ENCODE measurements at regions not wholly inside any gene's neighbourhood (a gene's known extent, or its start where the extent isn't known, plus 50 kb on each side); places are given as distances from the start of the nearest gene placed in this dataset.

DNA sequence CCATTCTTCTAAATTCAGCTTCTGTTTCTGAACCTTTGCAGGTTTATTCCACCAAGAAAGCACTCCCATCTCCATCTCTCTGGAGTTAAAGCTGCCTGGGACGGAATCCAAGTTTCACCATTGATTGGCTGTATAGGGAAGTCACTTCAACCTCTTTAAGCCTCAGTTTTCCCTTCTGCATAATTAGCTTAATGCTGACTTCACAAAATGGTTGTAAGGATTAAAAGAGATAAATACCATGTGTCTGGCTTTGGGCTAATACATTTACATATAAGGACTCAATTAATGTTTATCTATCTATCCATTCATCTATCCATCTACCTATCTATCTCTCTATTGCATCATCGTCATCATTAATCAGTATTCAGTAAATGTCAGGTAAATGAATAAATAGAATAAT lies 629.6 kb upstream of the MGMT start:
- DNase-seq: no peak

DNA sequence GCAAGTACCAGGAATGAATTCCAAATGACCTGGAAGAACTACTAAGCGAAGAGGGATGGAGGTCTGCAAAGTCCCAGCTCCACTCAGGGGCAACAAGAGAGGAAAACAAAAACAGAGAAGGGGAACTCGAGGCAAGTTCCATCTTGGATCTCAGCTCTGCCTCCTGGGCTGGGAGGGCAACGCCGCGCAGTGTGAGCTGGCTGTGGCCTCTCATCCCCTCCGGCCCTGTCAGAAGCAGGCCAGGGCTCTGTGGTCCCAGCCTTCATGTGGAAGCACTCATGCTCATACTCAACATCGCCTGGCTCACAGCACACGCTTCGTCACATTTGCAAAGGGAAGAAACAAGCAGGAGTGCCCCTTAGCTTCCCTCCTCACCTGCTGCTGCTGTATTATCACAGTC lies 627.9 kb upstream of the MGMT start:
- no peak for DNase-seq

DNA sequence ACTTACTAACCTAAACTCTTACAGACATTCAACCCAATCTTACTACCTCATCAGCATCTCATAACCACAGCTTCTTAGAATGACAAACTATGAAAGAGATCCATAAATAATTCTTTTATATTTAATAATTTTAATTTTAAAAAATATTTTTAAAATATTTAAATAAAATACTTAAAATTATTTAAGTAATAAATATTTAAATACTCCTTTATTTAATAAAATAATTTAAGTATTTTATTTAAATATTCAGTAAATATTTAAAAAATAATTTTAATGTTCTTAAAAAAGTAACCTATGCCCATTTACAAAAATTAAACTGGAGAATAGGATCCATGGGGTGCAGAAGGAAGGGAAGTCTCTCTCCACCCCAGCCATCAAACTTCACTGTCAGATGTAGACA lies 627.3 kb upstream of the MGMT start:
- DNase-seq: no peak

DNA sequence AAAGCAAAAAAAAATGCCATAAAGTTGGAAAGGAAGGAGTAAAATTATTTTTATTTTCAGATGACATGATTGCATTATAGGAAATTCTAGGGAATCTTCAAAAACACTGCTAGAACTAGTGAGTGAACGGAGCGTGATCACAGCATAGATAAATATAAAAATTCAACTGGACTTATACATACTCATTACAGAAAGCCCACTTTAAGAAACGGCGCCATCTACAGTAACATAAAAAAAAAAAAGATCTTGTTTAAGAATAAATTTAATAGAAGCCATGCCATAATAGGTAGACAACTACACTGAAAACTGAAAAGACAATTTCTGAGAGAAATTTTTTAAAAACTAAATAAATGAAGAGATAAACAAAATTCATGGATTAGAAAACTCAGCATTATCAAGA lies 623.1 kb upstream of the MGMT start:
- no peak for DNase-seq

DNA sequence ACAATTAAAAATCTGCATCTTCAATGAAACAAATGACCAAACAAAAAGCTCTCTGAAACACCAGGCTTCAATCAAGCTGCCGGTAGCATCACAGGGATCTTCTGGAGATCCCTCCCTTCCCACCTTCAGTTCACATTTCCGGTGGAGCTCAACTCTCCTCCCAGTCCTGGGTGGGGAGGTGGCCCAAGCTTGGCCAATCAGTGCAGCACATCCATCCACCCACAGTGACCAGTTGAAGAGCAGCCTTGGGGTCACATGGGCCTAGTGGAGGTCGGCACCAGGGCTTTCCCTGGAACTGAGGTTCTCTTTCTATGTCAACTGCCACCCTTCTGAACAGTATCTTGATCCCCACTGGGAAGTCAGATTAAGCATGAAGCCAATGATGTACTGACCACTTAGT lies 620.1 kb upstream of the MGMT start:
- DNase-seq: no peak

DNA sequence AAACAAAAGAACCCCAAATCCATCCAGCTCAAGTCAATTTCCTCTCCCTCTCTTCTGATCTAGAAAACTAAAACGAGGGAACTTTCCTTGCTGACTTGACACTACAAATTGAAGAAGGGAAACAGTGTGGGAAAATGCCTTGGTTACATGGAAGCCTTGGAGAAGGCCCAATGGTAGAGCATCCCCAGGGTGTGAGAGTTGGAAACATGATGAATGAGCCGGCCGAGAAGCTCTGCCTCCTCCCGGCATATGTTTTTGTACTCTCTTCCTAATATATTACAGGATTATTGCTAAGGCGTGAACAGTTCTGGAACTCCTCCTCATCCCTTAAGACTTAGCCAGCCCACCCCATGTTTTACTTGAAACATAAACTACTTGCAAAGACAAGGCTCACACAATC lies 618.2 kb upstream of the MGMT start:
- no peak for DNase-seq

DNA sequence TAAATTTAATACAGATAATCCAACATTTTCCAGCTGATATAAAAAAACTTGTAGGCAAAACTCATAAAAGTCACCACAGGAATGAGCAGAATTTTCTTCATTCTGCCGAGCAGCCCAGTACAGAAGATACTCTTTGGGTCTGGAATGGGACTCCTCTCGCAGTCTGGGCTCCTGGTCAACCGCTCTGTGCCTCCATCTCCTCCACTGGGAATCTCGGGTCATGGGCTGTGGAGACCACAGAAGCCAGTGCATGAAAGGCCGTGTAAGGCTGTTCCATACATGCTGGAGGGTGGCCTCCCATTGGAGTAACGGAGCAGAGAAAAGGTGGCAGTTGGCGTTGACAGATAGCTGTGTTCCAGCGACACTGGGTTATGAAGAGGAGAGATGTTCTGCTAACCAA lies 616.4 kb upstream of the MGMT start:
- DNase-seq: no peak

DNA sequence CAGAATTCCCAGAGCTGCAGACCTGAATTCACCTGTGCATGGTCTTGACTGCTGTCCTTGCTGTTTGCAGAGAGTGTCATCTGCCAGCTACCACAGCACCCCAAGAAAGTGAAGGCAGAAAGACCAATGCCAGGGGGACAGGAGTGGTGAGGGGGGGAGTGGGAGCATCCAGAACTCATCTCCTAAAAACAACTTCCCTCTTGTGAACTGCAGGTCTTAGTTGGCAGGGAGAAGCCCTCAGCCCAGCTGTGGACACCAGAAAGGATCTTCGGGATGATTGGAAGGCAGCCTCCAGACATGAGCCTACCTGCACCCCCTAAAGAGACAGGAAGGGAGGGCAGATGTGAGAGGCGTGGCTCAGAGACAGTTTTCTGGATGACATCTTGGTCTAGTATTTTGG lies 615.8 kb upstream of the MGMT start:
- DNase-seq: no peak

DNA sequence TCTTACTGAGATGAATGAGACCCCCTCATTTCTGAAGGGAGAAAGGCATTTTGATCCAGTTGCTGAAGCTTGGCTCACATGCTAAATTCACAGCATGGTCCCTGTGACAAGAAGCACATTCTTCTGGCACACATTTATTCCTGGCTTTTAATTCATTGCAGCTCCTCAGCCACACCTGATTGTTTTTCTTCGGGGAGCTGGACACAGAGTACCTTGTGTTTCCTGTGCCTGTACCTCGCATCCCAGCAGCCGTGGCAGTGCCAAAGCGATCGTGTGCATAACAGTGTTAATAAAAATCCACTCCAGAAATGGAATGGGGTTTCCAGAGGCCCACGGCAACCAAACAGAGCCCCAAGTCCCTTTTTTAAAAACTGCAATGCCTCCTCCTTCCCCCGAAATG lies 615.3 kb upstream of the MGMT start:
- no peak for DNase-seq

DNA sequence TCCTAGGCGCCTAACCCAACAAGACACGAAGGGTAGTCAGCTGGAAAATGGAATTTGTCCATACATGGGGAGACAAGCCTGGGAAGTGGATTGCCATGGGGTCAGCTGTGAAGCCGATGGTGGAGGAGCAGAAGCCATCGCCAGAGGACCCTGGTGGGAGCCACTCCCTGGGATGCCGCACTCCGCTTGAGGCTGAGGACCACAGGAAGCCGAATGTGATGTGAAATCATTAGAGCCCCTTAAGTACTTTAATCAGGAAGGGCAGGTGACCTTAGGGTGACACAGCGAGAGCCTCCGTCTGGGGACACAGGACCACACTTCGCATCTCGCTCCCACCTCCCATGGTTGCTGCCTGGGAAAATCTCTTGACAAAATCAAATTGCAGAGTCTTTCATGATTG lies 614.6 kb upstream of the MGMT start:
- no peak for DNase-seq

DNA sequence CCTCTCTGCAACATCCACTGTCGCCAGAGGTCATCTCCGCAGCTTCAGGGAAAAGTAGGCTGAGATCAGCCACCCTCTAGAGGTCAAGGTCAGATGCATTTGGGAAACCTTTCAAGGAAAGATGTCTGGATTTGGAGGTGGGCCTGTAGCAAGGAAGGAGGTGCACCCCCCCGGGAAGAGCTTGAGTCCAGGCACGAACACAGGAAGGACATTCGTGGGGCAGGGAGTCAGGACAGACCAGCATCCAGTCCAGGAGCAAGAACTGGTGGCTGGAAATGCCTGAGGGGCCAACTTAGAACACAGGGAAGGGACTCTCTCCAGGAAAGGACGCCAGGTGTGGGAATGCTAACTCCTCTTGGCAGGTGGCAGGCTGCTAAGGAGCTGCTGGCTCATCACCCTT lies 614.1 kb upstream of the MGMT start:
- DNase-seq: no peak

DNA sequence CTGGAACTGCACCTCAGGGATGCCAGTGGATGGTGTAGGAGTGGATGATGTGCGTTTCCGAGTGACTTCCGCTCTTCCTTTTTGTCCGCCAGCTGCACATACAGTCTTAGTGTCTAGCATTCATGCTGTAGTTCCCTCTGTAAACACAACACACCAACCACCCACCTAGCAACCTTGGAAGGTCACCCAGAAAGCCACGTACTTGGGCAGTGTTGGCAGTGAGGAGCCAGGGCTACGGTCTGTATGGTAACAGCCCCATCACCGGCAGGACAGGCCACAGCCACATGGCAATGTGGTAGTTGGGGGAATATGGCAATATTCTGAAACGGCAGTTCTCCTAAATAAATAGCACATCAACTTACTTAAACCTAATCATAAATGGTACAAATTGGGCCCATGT lies 613.5 kb upstream of the MGMT start:
- DNase-seq: no peak

DNA sequence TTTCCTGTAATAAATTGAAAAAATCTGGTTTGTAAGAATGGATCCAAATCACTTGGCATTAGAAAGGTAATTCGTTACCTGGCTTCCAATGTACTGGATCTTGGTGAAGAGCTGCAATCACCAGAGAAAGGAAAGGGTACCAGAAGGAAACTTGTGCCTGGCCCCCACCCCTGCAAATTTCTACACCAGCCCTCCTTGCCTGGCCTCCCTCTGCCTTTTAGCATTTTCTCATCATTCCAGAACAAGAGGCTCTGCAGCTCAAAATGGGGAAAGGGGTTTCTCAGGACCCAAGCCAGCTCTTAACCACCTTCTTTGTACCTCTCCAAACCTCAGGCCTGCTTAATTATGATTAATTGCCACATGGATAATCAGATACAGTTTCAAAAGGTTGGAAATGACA lies 612.8 kb upstream of the MGMT start:
- no peak for DNase-seq

DNA sequence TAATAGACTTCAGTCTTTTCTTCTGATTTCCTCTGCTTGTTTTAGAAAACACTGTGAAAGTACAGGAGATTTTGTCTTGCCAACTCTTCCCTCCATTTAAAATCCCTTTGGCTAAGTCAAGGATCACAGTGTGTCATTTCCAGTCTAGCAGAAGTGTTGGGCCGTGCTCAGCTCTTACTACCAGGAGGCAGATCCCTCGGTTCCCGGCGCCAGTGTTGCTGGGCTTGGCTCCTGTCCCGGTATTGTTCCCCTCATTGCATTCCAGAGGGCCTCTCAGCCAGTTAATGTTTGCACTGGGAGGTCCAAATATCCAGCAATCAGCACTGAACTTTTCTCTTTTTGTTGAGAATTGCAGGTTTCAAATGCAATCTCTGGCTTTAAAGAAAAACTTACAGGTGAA lies 612.1 kb upstream of the MGMT start:
- DNase-seq: no peak

DNA sequence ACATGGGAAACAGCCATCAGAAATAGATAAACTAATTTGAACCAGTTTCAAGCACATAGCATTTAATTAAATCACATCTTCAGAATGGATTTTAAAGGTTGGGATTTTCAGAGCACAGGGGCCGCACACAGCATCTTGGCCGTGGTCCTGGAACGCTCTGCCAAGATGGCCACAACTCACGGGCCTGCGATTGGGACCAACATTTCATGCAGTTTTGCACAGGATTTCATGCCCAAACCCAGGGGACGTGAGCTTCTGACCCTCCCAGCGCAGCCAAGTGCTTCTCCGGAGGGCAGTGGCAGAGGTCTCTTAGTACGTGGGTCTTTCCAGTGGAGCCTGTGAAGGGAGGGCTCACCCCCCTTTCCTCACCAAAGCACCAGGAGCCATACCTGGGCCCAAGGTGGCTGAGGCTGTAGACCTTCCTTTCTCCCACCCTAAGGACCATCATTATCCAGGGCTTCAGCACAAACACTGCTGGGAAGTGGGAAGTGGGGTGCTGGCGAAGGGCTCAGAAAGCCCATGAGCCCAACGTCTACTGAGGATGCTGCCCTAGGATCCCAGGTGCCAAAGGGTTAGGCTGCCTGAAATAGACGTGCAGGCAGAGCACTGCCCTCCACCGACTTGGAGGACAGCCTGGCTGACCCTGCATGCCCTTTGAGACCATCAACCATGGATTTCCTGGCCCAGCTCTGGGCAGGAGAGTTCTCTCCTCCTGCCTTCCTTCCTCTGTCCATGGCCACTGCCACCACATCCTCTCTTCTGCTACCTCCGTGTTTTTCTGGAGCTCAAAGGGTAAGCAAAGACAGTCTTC lies 611.2 kb upstream of the MGMT start:
- no peak for DNase-seq

DNA sequence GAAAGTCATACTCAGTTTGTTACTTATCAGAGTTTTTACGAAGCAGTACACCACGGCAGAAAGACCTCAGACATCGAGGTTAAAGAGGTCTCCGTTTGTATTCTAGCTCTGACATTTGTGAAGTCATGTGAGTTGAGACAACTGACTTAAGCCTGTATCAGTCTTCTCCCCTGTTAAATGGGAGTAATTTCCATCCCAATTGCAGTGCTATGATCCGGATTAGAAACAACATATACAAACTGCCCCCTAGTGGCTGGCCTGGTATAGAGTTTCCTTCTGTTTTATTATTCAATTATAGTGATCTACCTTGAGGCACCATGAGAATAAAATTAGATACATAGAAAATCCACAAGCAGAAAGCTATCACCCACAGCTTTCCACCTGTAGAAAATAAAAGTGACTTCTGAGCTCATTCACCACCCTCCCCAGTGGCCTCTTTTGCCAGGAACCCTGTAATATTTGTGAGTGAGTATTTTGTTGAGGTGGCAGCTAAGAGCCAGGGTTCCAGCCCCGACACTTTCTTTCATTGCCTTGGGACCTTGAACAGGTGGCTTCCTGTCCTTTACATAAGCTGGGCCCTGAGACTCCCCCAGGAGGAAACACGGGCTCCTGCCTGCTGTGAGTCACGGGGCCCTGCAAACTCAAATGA lies 607.2 kb upstream of the MGMT start:
- DNase-seq: no peak

DNA sequence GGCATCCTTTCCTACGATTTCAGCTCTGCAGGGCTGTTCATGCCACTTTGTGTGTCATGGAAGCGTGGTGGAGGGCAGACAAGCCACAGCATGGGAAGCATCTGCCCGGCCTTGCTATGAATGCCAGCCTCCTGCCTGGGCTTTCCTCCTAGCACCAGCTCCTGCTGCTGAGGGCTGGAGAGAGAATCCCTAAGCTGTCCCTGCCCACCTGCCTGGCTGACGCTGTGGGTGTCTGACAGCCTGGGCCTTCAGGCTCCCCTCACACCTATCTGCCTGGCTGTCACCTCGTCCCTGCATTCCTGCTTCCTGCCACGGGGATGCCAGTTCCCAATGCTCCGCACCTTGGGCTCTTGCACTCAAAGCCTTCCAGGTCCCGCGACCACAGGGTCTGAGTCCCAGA lies 606.5 kb upstream of the MGMT start:
- DNase-seq: no peak

DNA sequence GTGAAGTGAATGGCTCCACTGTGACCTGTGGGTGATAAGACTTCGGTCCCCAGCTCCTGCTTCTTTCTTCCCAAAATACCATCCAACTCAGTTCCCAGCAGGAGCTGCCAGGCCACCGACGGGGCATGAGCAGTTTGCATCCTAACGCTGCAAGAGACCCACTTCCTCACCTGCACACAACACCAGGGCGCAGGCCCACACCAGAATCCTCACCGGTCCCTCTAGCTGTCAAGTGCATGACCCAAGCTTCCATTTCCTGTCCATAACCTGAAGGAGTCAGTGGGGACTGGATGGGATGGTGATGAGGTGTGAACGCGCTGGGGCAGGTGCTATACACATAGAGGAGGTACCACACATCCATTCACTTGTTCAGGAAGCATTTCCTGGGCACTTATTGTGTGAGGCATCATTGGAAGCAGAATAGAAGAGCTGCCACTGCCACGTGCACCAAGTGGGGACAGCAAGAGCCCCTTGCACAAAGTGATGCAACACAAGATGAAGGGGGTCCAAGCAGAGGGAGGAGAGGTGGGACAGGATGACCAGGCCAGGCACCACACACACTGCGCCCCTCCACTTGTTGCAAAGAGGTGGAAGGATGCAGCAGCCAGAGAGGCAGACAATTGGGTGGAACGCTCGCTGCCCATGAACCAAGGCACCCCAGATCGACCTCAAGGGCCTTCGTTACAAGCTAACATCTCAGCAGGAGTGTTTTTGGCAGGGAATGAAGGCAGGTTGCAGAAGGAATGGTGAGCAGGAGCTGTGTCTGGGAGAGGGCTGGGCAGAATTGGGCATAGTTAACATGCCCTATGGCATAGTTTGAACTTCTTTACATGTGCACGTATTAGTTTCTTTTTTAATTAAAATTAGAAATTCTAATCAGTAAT lies 605.8 kb upstream of the MGMT start:
- DNase-seq: no peak

DNA sequence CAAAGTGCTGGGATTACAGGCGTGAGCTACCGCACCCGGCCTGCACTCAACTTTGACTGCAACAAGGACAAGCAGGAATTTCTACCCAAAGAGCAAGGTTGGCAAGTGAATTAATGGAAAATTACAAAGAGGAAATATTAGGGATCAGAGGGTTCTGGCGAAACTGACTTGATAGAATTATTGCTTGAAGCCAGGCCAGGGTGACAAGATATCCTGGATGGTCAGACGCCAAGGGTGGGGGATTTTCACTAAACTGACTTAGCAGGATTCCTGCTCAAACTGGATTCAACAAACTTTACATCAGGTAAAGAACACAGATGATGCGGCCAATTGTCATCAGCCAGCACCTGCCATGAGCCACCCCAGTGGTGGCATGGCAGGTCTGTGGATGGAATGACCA lies 603.6 kb upstream of the MGMT start:
- no peak for DNase-seq

DNA sequence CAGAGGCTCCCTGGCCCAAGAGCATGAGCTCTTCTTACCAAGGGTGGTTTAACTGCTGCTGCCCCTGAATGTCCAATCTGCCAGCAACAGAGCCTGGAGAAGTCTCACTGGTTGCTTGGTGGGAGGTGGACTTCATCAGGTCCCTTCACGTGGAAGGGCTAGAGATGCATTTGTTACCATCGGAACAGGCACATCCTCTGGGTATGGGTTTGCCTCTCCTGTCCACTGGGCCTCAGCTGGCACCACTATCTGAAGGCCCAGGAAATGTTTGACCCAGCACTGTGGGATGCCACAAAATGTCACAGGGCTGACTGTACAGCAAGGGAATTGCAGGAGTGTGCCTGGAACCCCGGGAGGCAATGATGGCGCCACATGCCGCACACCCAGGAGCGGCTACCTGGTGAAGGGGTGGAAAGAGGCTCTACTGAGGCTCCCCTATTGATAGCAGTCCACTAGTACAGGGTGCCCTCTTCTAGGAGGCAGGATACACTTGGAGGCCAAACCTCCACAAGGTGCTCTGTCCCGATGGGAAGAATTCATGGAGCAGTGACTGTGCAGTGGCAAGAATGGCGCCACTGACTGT lies 603.1 kb upstream of the MGMT start:
- DNase-seq: no peak

DNA sequence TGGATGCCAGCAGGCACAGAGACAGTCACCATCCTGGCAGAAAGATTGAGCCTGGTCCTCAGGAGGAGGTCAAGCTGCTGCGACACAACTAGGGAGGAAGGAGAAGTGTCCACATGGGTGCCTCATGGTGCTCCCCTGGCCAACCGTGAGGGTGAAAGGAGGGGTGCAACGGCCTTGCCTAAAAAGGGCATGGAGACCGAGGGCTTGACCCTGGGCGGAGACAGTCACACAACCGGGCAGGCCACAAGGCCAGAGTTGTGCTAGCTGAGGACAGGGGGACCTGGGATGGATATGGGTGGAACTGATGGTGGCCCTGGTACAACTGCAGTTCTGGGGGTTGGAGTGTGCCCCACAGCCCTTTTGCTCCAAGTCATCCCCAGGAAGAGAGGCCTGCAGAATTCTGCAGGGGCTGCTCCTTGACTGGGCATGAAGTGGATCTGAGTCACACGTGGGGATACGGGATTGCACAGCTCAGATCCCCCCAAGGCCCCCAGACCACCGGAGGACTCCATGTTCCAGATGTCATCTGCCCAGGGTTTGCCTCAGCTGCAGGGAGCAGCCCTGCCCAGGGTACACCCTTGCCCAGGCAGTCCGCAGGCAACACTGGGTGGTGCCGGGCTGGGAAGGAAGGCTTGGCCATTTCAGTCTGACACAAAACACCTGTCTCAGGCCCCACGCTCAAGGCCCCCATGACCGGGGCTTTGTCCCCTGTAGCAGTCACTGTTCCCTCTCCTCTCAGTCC lies 602.3 kb upstream of the MGMT start:
- DNase-seq: no peak

DNA sequence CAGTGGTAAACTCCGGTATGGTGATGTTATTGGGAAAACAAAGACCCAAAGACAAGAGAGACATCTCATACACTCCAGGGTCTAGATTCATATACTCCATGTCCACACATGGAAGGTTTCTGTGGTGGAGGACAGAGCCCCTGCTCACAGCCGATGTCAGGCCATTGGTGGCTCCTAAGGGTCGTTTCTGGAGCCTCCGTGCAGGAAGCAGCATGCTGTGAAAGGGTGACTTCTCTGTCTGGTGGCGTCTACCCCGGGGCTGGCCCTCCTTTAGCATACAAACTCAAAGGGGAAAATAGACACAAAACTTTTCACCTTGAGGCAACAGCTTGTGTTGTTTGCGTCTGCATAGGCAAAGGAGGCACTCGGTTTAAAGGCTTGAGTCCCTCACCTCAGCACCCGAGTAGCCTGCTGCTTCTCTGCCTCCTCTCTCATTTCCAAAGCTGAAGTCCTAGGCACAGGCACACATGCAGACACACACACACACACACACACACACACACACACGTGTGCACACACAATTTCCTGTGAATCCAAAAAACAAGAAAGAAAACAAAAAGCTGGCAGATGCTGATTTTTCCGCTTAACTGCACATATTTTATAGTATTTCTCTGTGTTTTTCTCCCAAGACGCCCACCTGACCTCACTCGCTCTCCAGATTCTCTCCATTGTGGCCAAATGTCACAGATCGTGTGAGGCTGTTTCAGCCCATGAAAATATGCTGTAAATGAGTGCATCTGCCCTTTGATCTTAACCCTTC lies 601.4 kb upstream of the MGMT start:
- no peak for DNase-seq

Measured in activated CD4-positive, alpha-beta T cell treated with anti-CD3 and anti-CD28 coated beads for 4 hours (primary cell).